Mammary epithelial cell (primary cell): ENCODE measurements at regions not wholly inside any gene's neighbourhood (a gene's known extent, or its start where the extent isn't known, plus 50 kb on each side); places are given as distances from the start of the nearest gene placed in this dataset.

Experiments used
- EZH2 ChIP-seq: IDR thresholded peaks from 2 replicates; pipeline ENCODE4 v1.6.1; 2012; ENCODE audit warnings: low read length, inconsistent platforms, borderline replicate concordance
- TF ChIP-seq, protein P1 (sequence below), 2 donors: IDR thresholded peaks in 1 of 2; conservative IDR thresholded peaks in 1 of 2; 2 replicates each; pipeline ENCODE4 v1.5.1; 2011 to 2012; ENCODE audit warnings: inconsistent platforms in 2 of 2, low read length in 2 of 2, mild to moderate bottlenecking in 2 of 2, control low read depth in 1 of 2, low read depth in 1 of 2; ENCODE audit not compliant: insufficient read depth in 1 of 2; ENCODE audit errors: extremely low read depth in 1 of 2

DNA sequence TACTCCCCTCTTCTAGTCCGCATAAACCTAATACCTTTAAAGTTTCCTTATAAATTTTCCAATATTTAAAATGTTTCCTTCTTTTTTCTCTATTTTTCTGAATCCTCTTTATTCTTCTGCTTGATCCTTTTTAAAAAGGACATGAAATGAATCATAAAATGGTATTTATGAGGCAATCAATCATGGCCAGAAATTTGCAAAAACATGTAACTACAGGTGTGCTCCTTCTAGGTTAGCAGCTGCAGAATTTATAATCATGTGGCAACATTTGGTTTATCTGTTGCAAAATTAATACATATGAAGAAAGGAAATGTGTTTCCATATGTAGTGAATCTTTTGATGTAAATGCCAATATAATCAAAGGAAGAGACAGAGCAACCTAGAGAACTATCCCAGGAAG lies 1008.5 kb downstream of the ANKRD7 start:
- TF ChIP-seq, protein P1, sequence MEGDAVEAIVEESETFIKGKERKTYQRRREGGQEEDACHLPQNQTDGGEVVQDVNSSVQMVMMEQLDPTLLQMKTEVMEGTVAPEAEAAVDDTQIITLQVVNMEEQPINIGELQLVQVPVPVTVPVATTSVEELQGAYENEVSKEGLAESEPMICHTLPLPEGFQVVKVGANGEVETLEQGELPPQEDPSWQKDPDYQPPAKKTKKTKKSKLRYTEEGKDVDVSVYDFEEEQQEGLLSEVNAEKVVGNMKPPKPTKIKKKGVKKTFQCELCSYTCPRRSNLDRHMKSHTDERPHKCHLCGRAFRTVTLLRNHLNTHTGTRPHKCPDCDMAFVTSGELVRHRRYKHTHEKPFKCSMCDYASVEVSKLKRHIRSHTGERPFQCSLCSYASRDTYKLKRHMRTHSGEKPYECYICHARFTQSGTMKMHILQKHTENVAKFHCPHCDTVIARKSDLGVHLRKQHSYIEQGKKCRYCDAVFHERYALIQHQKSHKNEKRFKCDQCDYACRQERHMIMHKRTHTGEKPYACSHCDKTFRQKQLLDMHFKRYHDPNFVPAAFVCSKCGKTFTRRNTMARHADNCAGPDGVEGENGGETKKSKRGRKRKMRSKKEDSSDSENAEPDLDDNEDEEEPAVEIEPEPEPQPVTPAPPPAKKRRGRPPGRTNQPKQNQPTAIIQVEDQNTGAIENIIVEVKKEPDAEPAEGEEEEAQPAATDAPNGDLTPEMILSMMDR (conservative IDR thresholded peaks at IDR 0.05 in 1 of 2, IDR thresholded peaks at IDR 0.05 in 1 of 2; ENCODE audit: extremely low read depth in 1 of 2, insufficient read depth in 1 of 2, low read depth in 1 of 2, low read length in 2 of 2), result no peak
- no peak for TF ChIP-seq EZH2
